Mammary epithelial cell (primary cell): ENCODE measurements at regions not wholly inside any gene's neighbourhood (a gene's known extent, or its start where the extent isn't known, plus 50 kb on each side); places are given as distances from the start of the nearest gene placed in this dataset.

Source experiments
- EZH2 ChIP-seq: IDR thresholded peaks from 2 replicates; pipeline ENCODE4 v1.6.1; 2012; ENCODE audit warnings: low read length, inconsistent platforms, borderline replicate concordance
- TF ChIP-seq, protein P1 (sequence below), 2 donors: IDR thresholded peaks in 1 of 2; conservative IDR thresholded peaks in 1 of 2; 2 replicates each; pipeline ENCODE4 v1.5.1; 2011 to 2012; ENCODE audit warnings: inconsistent platforms in 2 of 2, low read length in 2 of 2, mild to moderate bottlenecking in 2 of 2, control low read depth in 1 of 2, low read depth in 1 of 2; ENCODE audit not compliant: insufficient read depth in 1 of 2; ENCODE audit errors: extremely low read depth in 1 of 2

DNA sequence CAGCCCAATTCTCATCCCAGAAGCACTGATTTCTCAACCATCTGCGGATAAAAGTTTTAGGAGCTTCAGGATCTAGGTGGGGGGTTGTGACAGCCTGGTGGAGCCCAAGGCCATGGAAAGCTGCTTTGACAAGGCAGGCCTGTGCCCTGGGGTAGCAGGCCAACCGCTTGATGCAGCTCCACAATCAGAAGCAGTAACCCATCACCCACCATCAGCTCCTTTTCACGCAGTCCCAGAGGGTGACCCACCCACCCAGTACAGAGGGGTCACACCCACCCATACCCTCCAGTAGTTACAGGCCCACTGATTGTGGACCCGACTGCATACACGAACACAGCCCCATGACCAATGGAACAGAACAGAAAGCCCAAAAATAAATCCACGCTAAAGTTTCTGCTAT, 253.9 kb downstream of the AHR start:
- TF ChIP-seq, protein P1, sequence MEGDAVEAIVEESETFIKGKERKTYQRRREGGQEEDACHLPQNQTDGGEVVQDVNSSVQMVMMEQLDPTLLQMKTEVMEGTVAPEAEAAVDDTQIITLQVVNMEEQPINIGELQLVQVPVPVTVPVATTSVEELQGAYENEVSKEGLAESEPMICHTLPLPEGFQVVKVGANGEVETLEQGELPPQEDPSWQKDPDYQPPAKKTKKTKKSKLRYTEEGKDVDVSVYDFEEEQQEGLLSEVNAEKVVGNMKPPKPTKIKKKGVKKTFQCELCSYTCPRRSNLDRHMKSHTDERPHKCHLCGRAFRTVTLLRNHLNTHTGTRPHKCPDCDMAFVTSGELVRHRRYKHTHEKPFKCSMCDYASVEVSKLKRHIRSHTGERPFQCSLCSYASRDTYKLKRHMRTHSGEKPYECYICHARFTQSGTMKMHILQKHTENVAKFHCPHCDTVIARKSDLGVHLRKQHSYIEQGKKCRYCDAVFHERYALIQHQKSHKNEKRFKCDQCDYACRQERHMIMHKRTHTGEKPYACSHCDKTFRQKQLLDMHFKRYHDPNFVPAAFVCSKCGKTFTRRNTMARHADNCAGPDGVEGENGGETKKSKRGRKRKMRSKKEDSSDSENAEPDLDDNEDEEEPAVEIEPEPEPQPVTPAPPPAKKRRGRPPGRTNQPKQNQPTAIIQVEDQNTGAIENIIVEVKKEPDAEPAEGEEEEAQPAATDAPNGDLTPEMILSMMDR (conservative IDR thresholded peaks at IDR 0.05 in 1 of 2, IDR thresholded peaks at IDR 0.05 in 1 of 2; ENCODE audit: extremely low read depth in 1 of 2, insufficient read depth in 1 of 2, low read depth in 1 of 2, low read length in 2 of 2) = no peak
- no peak for TF ChIP-seq EZH2
